Activated T-helper 1 cell treated with anti-CD3 and anti-CD28 coated beads, Interleukin-12 subunit alpha, Interleukin-12 subunit beta, Interleukin-2, Interleukin-4 antibody, amounts not matched to agents 30 ng/mL and 10 ng/mL and 1 ng/mL, durations not matched to agents 14 hours and 24 hours and 36 hours (primary cell): ENCODE measurements at regions not wholly inside any gene's neighbourhood (a gene's known extent, or its start where the extent isn't known, plus 50 kb on each side); places are given as distances from the start of the nearest gene placed in this dataset.

ENCODE experiments used
- DNase-seq: peaks from one replicate; pipeline ENCODE4 v3.0.0; 2021; ENCODE audit warnings: low spot score
- H3K27ac Mint-ChIP-seq: one replicate; pipeline ENCODE4 v1.8.0; 2021; ENCODE audit warnings: mild to moderate bottlenecking, mixed read lengths
- H3K27me3 Mint-ChIP-seq: one replicate; pipeline ENCODE4 v1.8.0; 2022; ENCODE audit warnings: mild to moderate bottlenecking, moderate library complexity, mixed read lengths; ENCODE audit not compliant: insufficient read depth
- H3K36me3 Mint-ChIP-seq: one replicate; pipeline ENCODE4 v1.8.0; 2021; ENCODE audit warnings: low read depth, mixed read lengths
- H3K4me1 Mint-ChIP-seq: one replicate; pipeline ENCODE4 v1.8.0; 2021; ENCODE audit warnings: low read depth, mixed read lengths
- H3K4me3 Mint-ChIP-seq: one replicate; pipeline ENCODE4 v1.8.0; 2021; ENCODE audit warnings: mild to moderate bottlenecking, moderate library complexity, mixed read lengths
- H3K9me3 Mint-ChIP-seq: one replicate; pipeline ENCODE4 v1.8.0; 2021; ENCODE audit warnings: mixed read lengths
- intact Hi-C: fragments of 100-400 bp; cut with micrococcal nuclease; formaldehyde crosslinking; loops from one replicate; pipeline ENCODE4 v1.15.1; 2024

DNA sequence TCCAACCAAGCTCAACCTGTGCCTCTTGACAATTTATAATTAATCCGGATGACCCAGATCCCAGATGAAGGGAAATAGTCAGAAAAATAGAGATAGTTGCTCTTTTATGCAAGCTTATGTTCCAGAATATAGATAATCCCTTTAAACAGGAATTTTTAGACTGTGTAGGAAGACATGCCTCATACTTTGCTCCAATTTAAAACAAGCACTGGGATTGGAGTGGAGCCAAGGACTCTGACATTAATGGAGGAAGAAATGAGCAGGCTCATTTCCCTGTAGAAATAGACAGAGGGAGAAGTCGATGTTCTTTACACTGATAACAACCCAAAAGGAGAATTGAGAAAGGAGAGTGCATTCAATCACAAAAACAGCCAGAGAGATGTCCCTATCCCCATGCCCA is 70.1 kb upstream of the LRRC55 start:
- H3K9me3 Mint-ChIP-seq: no peaks in the 10 kb centered on the region
- no peak overlapping the region for H3K4me3 Mint-ChIP-seq
- no peak overlapping the region for H3K27ac Mint-ChIP-seq
- intact Hi-C loops: no loop called here
- H3K27me3 Mint-ChIP-seq: no peaks in the 10 kb centered on the region
- H3K36me3 Mint-ChIP-seq: no peaks in the 10 kb centered on the region
- DNase-seq: no peak
- no peaks in the 10 kb centered on the region for H3K4me1 Mint-ChIP-seq

DNA sequence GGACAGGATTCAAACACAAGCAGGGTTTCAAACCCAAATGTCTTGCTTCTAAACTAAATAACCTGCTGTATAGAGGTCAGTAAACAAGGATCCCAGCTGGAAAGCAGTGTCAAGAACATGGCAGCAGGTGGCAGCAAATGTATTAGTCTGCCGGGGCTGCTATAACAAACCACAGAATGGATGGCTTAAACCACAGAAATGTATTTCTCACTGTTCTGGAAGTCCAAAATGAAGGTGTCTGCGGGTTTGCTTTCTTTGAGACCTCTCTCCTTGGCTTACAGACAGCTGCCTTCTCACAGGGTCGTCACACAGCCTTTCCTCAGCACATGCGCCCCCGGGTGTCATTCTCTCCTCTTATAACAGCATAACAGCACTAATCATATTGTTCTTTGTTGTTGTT is 65.1 kb upstream of the LRRC55 start:
- no peaks in the 10 kb centered on the region for H3K4me1 Mint-ChIP-seq
- H3K36me3 Mint-ChIP-seq: no peaks in the 10 kb centered on the region
- no peak for DNase-seq
- no peaks in the 10 kb centered on the region for H3K9me3 Mint-ChIP-seq
- H3K4me3 Mint-ChIP-seq: no peak overlapping the region
- intact Hi-C loops: loop anchor here (1.0 kb wide), 1 partner anchor 133 kb away; no protein-coding TSS in a partner anchor
- no peak overlapping the region for H3K27ac Mint-ChIP-seq
- peaks cover 2% of the 10 kb centered on the region for H3K27me3 Mint-ChIP-seq

DNA sequence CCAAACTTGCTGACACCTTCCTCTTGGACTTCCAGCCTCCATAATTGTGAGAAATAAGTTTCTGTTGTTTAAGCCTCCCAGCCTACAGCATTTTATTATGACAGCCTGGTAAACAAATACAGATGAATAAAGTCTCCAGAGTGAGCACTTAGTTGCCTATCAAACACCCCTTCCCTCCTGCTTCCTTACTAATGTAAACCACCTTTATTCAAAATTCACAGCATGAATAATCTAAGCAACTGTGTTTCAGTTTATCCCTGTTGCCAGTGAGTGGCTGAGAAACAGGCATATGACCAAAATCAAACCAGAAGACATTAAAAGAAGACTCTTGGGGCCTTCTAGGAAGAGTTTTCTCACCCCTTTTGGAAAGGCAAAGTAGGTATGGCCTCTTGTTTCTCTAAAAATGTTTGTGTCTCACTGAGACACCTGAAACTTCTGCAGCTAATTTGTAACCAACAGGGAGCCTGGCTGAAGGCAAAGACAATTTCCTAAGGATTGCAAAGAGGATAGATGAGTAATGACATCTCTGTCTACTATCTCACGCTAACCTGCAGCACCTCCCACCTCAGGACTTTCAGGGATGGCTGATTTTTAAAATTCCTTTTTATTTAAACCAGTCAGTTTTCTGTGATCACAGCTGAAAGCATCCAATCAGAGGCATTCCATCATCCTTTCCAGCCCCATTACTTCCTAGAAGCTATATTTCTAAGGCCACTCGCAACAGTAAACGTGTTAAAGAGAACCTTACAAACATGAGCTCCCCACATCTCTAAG is 61.4 kb upstream of the LRRC55 start:
- Mint-ChIP-seq H3K27ac (no peak overlapping the region), H3K36me3 (no peaks in the 10 kb centered on the region), H3K9me3 (no peaks in the 10 kb centered on the region), H3K27me3 (peaks cover 13% of the 10 kb centered on the region), H3K4me3 (no peak overlapping the region), H3K4me1 (no peaks in the 10 kb centered on the region)
- intact Hi-C loops: no loop called here
- no peak for DNase-seq

DNA sequence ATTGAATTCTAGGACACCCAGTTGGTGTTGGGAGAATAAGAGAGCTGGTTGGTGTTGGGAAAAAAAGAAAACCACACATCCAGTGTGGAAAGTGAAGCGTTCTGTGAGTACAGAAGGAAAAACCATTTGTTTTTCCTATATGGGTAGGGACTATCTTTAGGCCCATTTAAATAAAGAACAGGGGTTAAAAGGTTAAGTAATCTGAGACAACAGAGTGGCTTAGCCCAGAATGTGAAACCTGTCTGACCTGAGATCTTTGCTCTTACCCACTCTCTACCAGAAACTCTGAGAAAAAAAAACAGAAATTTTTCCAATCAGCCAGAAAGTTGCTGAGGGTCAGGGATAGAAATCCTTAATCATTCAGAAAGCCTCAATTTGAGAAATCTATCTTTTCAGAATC is 59.8 kb upstream of the LRRC55 start:
- intact Hi-C loops: no loop called here
- no peaks in the 10 kb centered on the region for H3K36me3 Mint-ChIP-seq
- DNase-seq: no peak
- H3K27ac Mint-ChIP-seq: no peak overlapping the region
- H3K27me3 Mint-ChIP-seq: peaks cover 13% of the 10 kb centered on the region
- H3K4me3 Mint-ChIP-seq: no peak overlapping the region
- H3K4me1 Mint-ChIP-seq: no peaks in the 10 kb centered on the region
- no peaks in the 10 kb centered on the region for H3K9me3 Mint-ChIP-seq

DNA sequence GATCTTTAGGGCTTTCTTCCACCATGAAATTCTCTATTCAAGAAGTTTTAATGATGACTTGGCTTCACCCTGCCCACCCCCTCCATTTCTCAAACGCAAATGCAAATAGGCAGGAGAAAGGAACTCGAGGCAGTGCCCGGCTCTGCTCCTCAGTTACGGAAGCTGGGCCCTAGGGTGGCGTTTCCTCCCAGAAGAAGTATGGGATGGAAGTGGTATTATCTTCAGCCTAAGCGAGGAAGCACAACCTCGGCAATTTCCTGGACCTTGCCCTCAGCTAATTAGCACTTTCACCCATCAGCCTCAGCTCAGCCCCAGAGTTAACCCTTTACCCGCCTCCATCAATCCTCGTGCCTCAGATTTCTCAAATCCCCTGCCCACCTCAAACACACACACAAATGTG is 58.2 kb upstream of the LRRC55 start:
- Mint-ChIP-seq H3K27ac (no peak overlapping the region), H3K4me3 (no peak overlapping the region), H3K36me3 (no peaks in the 10 kb centered on the region), H3K4me1 (no peaks in the 10 kb centered on the region), H3K9me3 (no peaks in the 10 kb centered on the region), H3K27me3 (peaks cover 12% of the 10 kb centered on the region)
- intact Hi-C loops: no loop called here
- no peak for DNase-seq

DNA sequence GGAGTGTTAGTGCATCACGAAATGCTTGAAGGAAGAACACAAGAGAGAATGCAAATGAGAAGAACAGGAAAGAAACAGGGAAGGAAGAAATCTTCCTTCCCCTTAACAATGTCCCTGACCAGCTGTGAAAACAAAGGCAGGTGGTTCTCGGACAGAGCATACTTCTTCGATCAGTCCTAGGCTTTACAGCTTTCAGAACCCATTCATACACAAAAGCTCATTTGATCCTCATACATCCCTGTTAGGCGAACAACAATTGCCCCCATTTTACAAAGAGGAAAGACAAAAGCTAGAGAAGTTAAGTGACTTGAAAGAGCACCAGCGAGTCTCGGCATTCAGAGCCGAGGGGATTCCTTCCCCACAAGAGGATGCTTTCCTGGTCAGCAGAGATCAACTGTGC is 57.2 kb upstream of the LRRC55 start:
- no peak overlapping the region for H3K27ac Mint-ChIP-seq
- intact Hi-C loops: no loop called here
- H3K4me3 Mint-ChIP-seq: no peak overlapping the region
- no peaks in the 10 kb centered on the region for H3K9me3 Mint-ChIP-seq
- no peaks in the 10 kb centered on the region for H3K4me1 Mint-ChIP-seq
- peaks cover 11% of the 10 kb centered on the region for H3K27me3 Mint-ChIP-seq
- no peak for DNase-seq
- no peaks in the 10 kb centered on the region for H3K36me3 Mint-ChIP-seq

DNA sequence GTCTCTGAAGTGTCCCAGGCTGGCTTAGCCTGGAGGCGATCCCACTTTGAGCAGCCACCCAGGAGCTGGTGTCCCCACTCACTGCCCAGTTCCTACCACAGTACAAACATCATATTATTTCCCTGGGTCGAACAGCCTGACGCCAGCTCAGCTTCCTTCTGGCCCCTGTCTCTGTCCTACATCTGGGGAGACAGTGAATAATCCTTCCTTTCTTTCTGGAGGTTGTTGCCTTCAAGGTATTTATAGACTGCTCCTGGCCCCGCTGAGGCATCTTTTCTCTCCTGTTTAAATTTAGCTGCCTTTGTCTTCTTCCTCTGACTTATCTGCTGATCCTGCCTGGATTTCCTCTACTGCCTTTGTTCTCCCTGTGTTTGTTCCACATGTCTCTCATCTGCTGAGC is 56.8 kb upstream of the LRRC55 start:
- Mint-ChIP-seq H3K27ac (no peak overlapping the region), H3K27me3 (peaks cover 11% of the 10 kb centered on the region), H3K9me3 (no peaks in the 10 kb centered on the region), H3K4me3 (no peak overlapping the region), H3K36me3 (no peaks in the 10 kb centered on the region), H3K4me1 (no peaks in the 10 kb centered on the region)
- no peak for DNase-seq
- intact Hi-C loops: no loop called here

DNA sequence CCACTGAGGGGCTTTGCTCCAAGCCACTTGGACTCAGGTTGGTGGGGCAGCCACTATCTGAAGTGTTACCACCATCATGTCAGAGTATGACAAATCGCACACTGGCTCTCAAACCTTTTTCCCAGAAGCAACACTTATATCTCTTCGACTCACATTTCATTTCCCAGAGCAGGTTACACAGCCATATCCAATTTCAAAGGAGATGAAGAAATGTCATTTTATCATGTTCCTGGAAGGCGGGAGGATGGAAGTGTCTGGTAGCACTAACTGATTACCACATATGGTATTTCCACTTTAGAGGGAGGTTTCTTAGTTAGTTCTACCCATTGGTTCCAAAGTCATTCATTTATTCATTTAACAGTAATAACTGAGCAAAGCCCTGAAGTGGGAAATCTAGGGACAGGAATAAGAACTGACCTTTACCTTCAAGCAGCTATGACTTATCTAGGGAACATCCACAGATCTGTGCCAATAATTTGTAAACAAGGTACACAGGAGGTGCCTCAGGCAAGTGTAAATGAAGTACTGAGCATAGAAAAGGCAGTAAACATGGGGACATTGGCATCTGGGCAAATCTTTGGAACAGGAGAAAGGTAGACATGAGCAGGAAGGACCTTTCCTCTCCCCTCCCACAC is 54.9 kb upstream of the LRRC55 start:
- H3K9me3 Mint-ChIP-seq: no peaks in the 10 kb centered on the region
- intact Hi-C loops: no loop called here
- no peak overlapping the region for H3K4me3 Mint-ChIP-seq
- no peak overlapping the region for H3K27ac Mint-ChIP-seq
- H3K27me3 Mint-ChIP-seq: peaks cover 11% of the 10 kb centered on the region
- H3K4me1 Mint-ChIP-seq: no peaks in the 10 kb centered on the region
- no peak for DNase-seq
- no peaks in the 10 kb centered on the region for H3K36me3 Mint-ChIP-seq

DNA sequence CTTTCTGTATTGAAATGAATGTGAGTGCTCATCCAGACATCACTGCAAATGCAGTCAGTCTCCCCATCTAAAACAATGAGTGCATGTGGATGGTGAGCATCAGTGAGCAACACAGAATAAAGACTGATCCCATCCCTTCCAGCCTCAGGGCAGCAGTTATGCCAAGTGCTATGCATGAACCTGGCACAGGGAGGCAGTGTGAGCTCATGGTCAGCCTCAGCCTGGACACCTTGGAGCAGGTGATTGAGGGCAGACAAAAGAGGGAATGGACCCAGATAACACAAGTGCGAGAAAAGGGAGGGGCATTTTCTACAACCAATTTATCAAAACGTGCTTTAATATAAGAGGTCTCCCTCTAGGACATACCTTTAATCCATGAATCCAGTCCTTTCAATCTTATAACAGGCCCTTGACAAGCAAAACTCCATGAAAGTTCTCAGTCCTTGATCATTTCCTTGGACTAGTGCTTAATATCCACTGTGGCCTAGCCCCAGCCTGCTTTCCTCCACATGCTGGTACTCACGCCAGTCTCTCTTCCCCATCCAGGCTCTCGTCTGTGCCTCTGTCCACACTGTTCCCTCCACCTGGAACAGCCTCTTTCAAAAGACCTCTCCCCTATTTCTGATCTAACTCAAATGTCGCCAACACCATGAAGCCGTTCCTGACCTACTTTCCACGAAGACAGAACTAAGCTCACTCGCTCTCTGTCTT is 50.5 kb upstream of the LRRC55 start:
- intact Hi-C loops: loop anchor here (10.0 kb wide), 1 partner anchor 56 kb away; no protein-coding TSS in a partner anchor

More for the DNA sequence above, 50.5 kb upstream of the LRRC55 start:
- H3K4me3 Mint-ChIP-seq: no peak overlapping the region
- no peak overlapping the region for H3K27ac Mint-ChIP-seq
- no peaks in the 10 kb centered on the region for H3K9me3 Mint-ChIP-seq
- DNase-seq: no peak
- peaks cover 5% of the 10 kb centered on the region for H3K27me3 Mint-ChIP-seq
- no peaks in the 10 kb centered on the region for H3K36me3 Mint-ChIP-seq
- H3K4me1 Mint-ChIP-seq: no peaks in the 10 kb centered on the region
